ENCODE measurements at regions not wholly inside any gene's neighbourhood (a gene's known extent, or its start where the extent isn't known, plus 50 kb on each side); places are given as distances from the start of the nearest gene placed in this dataset.

- H3K36me3 ChIP-seq (ENCODE audit: control insufficient read depth, insufficient read depth, low read length): no peaks in the 10 kb centered on the region
- no peak overlapping the region for H3K27ac ChIP-seq (ENCODE audit: low read depth, low read length)
- H3K4me3 ChIP-seq (ENCODE audit: low read depth, low read length): no peak overlapping the region
- H3K4me1 ChIP-seq (ENCODE audit: control insufficient read depth, insufficient read depth, low read length): no peaks in the 10 kb centered on the region
- peaks cover 12% of the 10 kb centered on the region for H3K9me3 ChIP-seq (ENCODE audit: control insufficient read depth, insufficient read depth, low read depth, low read length)
- H3K9ac ChIP-seq (ENCODE audit: low read length): no peak overlapping the region
- H3K27me3 ChIP-seq (ENCODE audit: control insufficient read depth, insufficient read depth, low read length): no peaks in the 10 kb centered on the region
Measured at GRCh38 chr3:24622138-24622537, 127.5 kb upstream of the THRB start.

- H3K4me1 ChIP-seq (ENCODE audit: control insufficient read depth, insufficient read depth, low read length): no peaks in the 10 kb centered on the region
- H3K4me3 ChIP-seq (ENCODE audit: low read depth, low read length): no peak overlapping the region
- no peak overlapping the region for H3K27ac ChIP-seq (ENCODE audit: low read depth, low read length)
- no peaks in the 10 kb centered on the region for H3K36me3 ChIP-seq (ENCODE audit: control insufficient read depth, insufficient read depth, low read length)
- H3K9ac ChIP-seq (ENCODE audit: low read length): no peak overlapping the region
- peaks cover 12% of the 10 kb centered on the region for H3K9me3 ChIP-seq (ENCODE audit: control insufficient read depth, insufficient read depth, low read depth, low read length)
- H3K27me3 ChIP-seq (ENCODE audit: control insufficient read depth, insufficient read depth, low read length): no peaks in the 10 kb centered on the region
Measured at GRCh38 chr3:24622696-24623225, 128.1 kb upstream of the THRB start.

GRCh38 chr3:24623657-24624056 lies 129.0 kb upstream of the THRB start:
- peaks cover 12% of the 10 kb centered on the region for H3K9me3 ChIP-seq (ENCODE audit: control insufficient read depth, insufficient read depth, low read depth, low read length)
- H3K27ac ChIP-seq (ENCODE audit: low read depth, low read length): no peak overlapping the region
- no peaks in the 10 kb centered on the region for H3K27me3 ChIP-seq (ENCODE audit: control insufficient read depth, insufficient read depth, low read length)
- no peak overlapping the region for H3K9ac ChIP-seq (ENCODE audit: low read length)
- H3K4me3 ChIP-seq (ENCODE audit: low read depth, low read length): no peak overlapping the region
- no peaks in the 10 kb centered on the region for H3K36me3 ChIP-seq (ENCODE audit: control insufficient read depth, insufficient read depth, low read length)
- no peaks in the 10 kb centered on the region for H3K4me1 ChIP-seq (ENCODE audit: control insufficient read depth, insufficient read depth, low read length)

GRCh38 chr3:24624938-24625681 lies 130.5 kb upstream of the THRB start:
- H3K9ac ChIP-seq (ENCODE audit: low read length): no peak overlapping the region
- H3K27ac ChIP-seq (ENCODE audit: low read depth, low read length): no peak overlapping the region
- H3K36me3 ChIP-seq (ENCODE audit: control insufficient read depth, insufficient read depth, low read length): no peaks in the 10 kb centered on the region
- H3K9me3 ChIP-seq (ENCODE audit: control insufficient read depth, insufficient read depth, low read depth, low read length): peaks cover 12% of the 10 kb centered on the region
- H3K4me1 ChIP-seq (ENCODE audit: control insufficient read depth, insufficient read depth, low read length): no peaks in the 10 kb centered on the region
- H3K27me3 ChIP-seq (ENCODE audit: control insufficient read depth, insufficient read depth, low read length): no peaks in the 10 kb centered on the region
- H3K4me3 ChIP-seq (ENCODE audit: low read depth, low read length): no peak overlapping the region

GRCh38 chr3:24628523-24629258 lies 134.0 kb upstream of the THRB start:
- no peak overlapping the region for H3K27ac ChIP-seq (ENCODE audit: low read depth, low read length)
- H3K9me3 ChIP-seq (ENCODE audit: control insufficient read depth, insufficient read depth, low read depth, low read length): peaks cover 12% of the 10 kb centered on the region
- no peaks in the 10 kb centered on the region for H3K4me1 ChIP-seq (ENCODE audit: control insufficient read depth, insufficient read depth, low read length)
- H3K9ac ChIP-seq (ENCODE audit: low read length): no peak overlapping the region
- no peaks in the 10 kb centered on the region for H3K27me3 ChIP-seq (ENCODE audit: control insufficient read depth, insufficient read depth, low read length)
- no peak overlapping the region for H3K4me3 ChIP-seq (ENCODE audit: low read depth, low read length)
- no peaks in the 10 kb centered on the region for H3K36me3 ChIP-seq (ENCODE audit: control insufficient read depth, insufficient read depth, low read length)

GRCh38 chr3:24631481-24631880 lies 136.8 kb upstream of the THRB start:
- no peaks in the 10 kb centered on the region for H3K4me1 ChIP-seq (ENCODE audit: control insufficient read depth, insufficient read depth, low read length)
- no peak overlapping the region for H3K9ac ChIP-seq (ENCODE audit: low read length)
- no peak overlapping the region for H3K4me3 ChIP-seq (ENCODE audit: low read depth, low read length)
- H3K27ac ChIP-seq (ENCODE audit: low read depth, low read length): no peak overlapping the region
- no peaks in the 10 kb centered on the region for H3K27me3 ChIP-seq (ENCODE audit: control insufficient read depth, insufficient read depth, low read length)
- H3K9me3 ChIP-seq (ENCODE audit: control insufficient read depth, insufficient read depth, low read depth, low read length): 0 out of 2 replicates have a peak, but pooled peaks cover 2% of the 10 kb centered on the region
- H3K36me3 ChIP-seq (ENCODE audit: control insufficient read depth, insufficient read depth, low read length): no peaks in the 10 kb centered on the region

- Histone ChIP-seq H3K36me3 (ENCODE audit: control insufficient read depth, insufficient read depth, low read length) (no peaks in the 10 kb centered on the region), H3K4me1 (ENCODE audit: control insufficient read depth, insufficient read depth, low read length) (peaks cover 9% of the 10 kb centered on the region; the same call in 1 of the 2 replicates), H3K9me3 (ENCODE audit: control insufficient read depth, insufficient read depth, low read depth, low read length) (no peaks in the 10 kb centered on the region), H3K27ac (ENCODE audit: low read depth, low read length) (no peak overlapping the region), H3K9ac (ENCODE audit: low read length) (no peak overlapping the region), H3K4me3 (ENCODE audit: low read depth, low read length) (no peak overlapping the region), H3K27me3 (ENCODE audit: control insufficient read depth, insufficient read depth, low read length) (no peaks in the 10 kb centered on the region)
Measured at GRCh38 chr3:24639061-24639460, 144.4 kb upstream of the THRB start.

- no peaks in the 10 kb centered on the region for H3K36me3 ChIP-seq (ENCODE audit: control insufficient read depth, insufficient read depth, low read length)
- no peaks in the 10 kb centered on the region for H3K27me3 ChIP-seq (ENCODE audit: control insufficient read depth, insufficient read depth, low read length)
Measured at GRCh38 chr3:24639481-24640329, 145.1 kb upstream of the THRB start.

GRCh38 chr3:24640330-24640877 lies 145.8 kb upstream of the THRB start:
- no peaks in the 10 kb centered on the region for H3K36me3 ChIP-seq (ENCODE audit: control insufficient read depth, insufficient read depth, low read length)
- no peaks in the 10 kb centered on the region for H3K27me3 ChIP-seq (ENCODE audit: control insufficient read depth, insufficient read depth, low read length)
- H3K4me1 ChIP-seq (ENCODE audit: control insufficient read depth, insufficient read depth, low read length): peaks cover 9% of the 10 kb centered on the region; the same call in 1 of the 2 replicates
- no peak overlapping the region for H3K4me3 ChIP-seq (ENCODE audit: low read depth, low read length)
- H3K9me3 ChIP-seq (ENCODE audit: control insufficient read depth, insufficient read depth, low read depth, low read length): no peaks in the 10 kb centered on the region
- no peak overlapping the region for H3K27ac ChIP-seq (ENCODE audit: low read depth, low read length)
- H3K9ac ChIP-seq (ENCODE audit: low read length): no peak overlapping the region

More at GRCh38 chr3:24639481-24640329, 145.1 kb upstream of the THRB start:
- H3K4me3 ChIP-seq (ENCODE audit: low read depth, low read length): no peak overlapping the region
- H3K9ac ChIP-seq (ENCODE audit: low read length): no peak overlapping the region
- H3K27ac ChIP-seq (ENCODE audit: low read depth, low read length): no peak overlapping the region
- peaks cover 9% of the 10 kb centered on the region; the same call in 1 of the 2 replicates for H3K4me1 ChIP-seq (ENCODE audit: control insufficient read depth, insufficient read depth, low read length)
- no peaks in the 10 kb centered on the region for H3K9me3 ChIP-seq (ENCODE audit: control insufficient read depth, insufficient read depth, low read depth, low read length)

- no peaks in the 10 kb centered on the region for H3K27me3 ChIP-seq (ENCODE audit: control insufficient read depth, insufficient read depth, low read length)
- H3K4me3 ChIP-seq (ENCODE audit: low read depth, low read length): no peak overlapping the region
- H3K27ac ChIP-seq (ENCODE audit: low read depth, low read length): no peak overlapping the region
- no peaks in the 10 kb centered on the region for H3K9me3 ChIP-seq (ENCODE audit: control insufficient read depth, insufficient read depth, low read depth, low read length)
- peaks cover 9% of the 10 kb centered on the region; the same call in 1 of the 2 replicates for H3K4me1 ChIP-seq (ENCODE audit: control insufficient read depth, insufficient read depth, low read length)
- H3K9ac ChIP-seq (ENCODE audit: low read length): no peak overlapping the region
- no peaks in the 10 kb centered on the region for H3K36me3 ChIP-seq (ENCODE audit: control insufficient read depth, insufficient read depth, low read length)
Measured at GRCh38 chr3:24641628-24642027, 147.0 kb upstream of the THRB start.

Measured in HUES6 (cell line).